ENCODE measurements at regions not wholly inside any gene's neighbourhood (a gene's known extent, or its start where the extent isn't known, plus 50 kb on each side); places are given as distances from the start of the nearest gene placed in this dataset.
A peak's percentile ranks its signal among the peaks of the same experiment; 100 is the strongest.

- Mint-ChIP-seq H3K27ac (no peak overlapping the region), H3K9me3 (ENCODE audit: low read depth) (no peaks in the 10 kb centered on the region), H3K4me3 (ENCODE audit: low read depth) (no peak overlapping the region), H3K27me3 (no peaks in the 10 kb centered on the region), H3K4me1 (ENCODE audit: low read depth) (peaks cover 3% of the 10 kb centered on the region), H3K36me3 (ENCODE audit: insufficient read depth) (no peaks in the 10 kb centered on the region)
- TF ChIP-seq, protein P1, sequence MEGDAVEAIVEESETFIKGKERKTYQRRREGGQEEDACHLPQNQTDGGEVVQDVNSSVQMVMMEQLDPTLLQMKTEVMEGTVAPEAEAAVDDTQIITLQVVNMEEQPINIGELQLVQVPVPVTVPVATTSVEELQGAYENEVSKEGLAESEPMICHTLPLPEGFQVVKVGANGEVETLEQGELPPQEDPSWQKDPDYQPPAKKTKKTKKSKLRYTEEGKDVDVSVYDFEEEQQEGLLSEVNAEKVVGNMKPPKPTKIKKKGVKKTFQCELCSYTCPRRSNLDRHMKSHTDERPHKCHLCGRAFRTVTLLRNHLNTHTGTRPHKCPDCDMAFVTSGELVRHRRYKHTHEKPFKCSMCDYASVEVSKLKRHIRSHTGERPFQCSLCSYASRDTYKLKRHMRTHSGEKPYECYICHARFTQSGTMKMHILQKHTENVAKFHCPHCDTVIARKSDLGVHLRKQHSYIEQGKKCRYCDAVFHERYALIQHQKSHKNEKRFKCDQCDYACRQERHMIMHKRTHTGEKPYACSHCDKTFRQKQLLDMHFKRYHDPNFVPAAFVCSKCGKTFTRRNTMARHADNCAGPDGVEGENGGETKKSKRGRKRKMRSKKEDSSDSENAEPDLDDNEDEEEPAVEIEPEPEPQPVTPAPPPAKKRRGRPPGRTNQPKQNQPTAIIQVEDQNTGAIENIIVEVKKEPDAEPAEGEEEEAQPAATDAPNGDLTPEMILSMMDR (IDR thresholded peaks at IDR 0.05; ENCODE audit: unreplicated experiment), result no peak
- DNase-seq (ENCODE audit: low spot score, unreplicated experiment), result no peak
Measured at GRCh38 chr12:98419795-98420404, 95.5 kb upstream of the TMPO start.

GRCh38 chr12:98420461-98420860, 94.9 kb upstream of the TMPO start:
- peaks cover 3% of the 10 kb centered on the region for H3K4me1 Mint-ChIP-seq (ENCODE audit: low read depth)
- no peak overlapping the region for H3K27ac Mint-ChIP-seq
- H3K9me3 Mint-ChIP-seq (ENCODE audit: low read depth), result no peaks in the 10 kb centered on the region
- no peak overlapping the region for H3K4me3 Mint-ChIP-seq (ENCODE audit: low read depth)
- H3K36me3 Mint-ChIP-seq (ENCODE audit: insufficient read depth), result no peaks in the 10 kb centered on the region
- H3K27me3 Mint-ChIP-seq, result no peaks in the 10 kb centered on the region
- TF ChIP-seq, protein P1 (IDR thresholded peaks at IDR 0.05; ENCODE audit: unreplicated experiment), result no peak
- no peak for DNase-seq (ENCODE audit: low spot score, unreplicated experiment)

DNA sequence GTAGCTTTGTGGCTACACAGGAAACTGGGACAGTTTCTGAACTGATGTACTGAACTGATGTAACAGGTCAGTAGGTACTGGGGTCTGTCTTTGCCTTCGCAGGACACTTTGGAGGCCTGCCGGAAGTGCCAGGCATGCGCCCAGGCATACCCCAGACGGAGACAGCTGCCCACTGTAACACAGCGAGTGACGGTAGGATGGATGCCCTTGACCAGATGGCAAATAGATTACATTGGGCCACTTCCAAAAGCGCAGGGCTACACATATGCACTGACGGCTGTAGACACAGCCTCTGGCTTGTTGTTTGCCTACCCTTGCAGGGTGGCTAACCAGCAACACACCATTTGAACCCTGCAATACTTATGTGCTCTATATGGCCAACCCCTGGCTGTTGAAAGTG, 94.1 kb upstream of the TMPO start:
- Mint-ChIP-seq H3K27me3 (no peaks in the 10 kb centered on the region), H3K4me1 (ENCODE audit: low read depth) (peaks cover 3% of the 10 kb centered on the region), H3K4me3 (ENCODE audit: low read depth) (no peak overlapping the region), H3K27ac (no peak overlapping the region), H3K9me3 (ENCODE audit: low read depth) (no peaks in the 10 kb centered on the region), H3K36me3 (ENCODE audit: insufficient read depth) (no peaks in the 10 kb centered on the region)
- DNase-seq (ENCODE audit: low spot score, unreplicated experiment), result no peak
- TF ChIP-seq, protein P1 (IDR thresholded peaks at IDR 0.05; ENCODE audit: unreplicated experiment), result no peak

GRCh38 chr12:98422359-98422758, 93.0 kb upstream of the TMPO start:
- no peak overlapping the region for H3K27ac Mint-ChIP-seq
- TF ChIP-seq, protein P1 (IDR thresholded peaks at IDR 0.05; ENCODE audit: unreplicated experiment), result no peak
- H3K4me3 Mint-ChIP-seq (ENCODE audit: low read depth), result no peak overlapping the region
- no peaks in the 10 kb centered on the region for H3K27me3 Mint-ChIP-seq
- no peaks in the 10 kb centered on the region for H3K9me3 Mint-ChIP-seq (ENCODE audit: low read depth)
- H3K36me3 Mint-ChIP-seq (ENCODE audit: insufficient read depth), result no peaks in the 10 kb centered on the region
- no peak for DNase-seq (ENCODE audit: low spot score, unreplicated experiment)
- peaks cover 3% of the 10 kb centered on the region for H3K4me1 Mint-ChIP-seq (ENCODE audit: low read depth)

DNA sequence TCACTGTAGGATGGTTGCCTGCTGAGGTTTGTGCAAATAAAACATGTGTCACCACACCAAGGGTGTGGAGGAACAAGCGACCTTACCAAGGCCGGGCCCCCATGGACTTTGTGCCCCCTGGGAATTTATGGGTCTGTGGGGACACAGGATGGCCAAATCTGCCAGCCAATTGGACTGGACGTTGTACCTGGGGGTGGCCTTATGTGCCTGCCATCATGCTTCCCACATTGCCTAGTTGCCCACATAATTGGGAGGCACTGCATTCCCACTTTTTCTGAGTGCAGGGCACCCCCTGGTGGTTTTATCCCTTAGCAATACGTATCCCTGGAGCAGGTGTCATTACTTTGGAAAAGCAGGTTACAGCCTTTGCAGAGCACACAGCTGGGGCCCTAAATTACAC, 92.6 kb upstream of the TMPO start:
- no peak for DNase-seq (ENCODE audit: low spot score, unreplicated experiment)
- Mint-ChIP-seq H3K4me3 (ENCODE audit: low read depth) (no peak overlapping the region), H3K27me3 (no peaks in the 10 kb centered on the region), H3K36me3 (ENCODE audit: insufficient read depth) (no peaks in the 10 kb centered on the region), H3K4me1 (ENCODE audit: low read depth) (peaks cover 3% of the 10 kb centered on the region), H3K27ac (no peak overlapping the region), H3K9me3 (ENCODE audit: low read depth) (no peaks in the 10 kb centered on the region)
- TF ChIP-seq, protein P1 (IDR thresholded peaks at IDR 0.05; ENCODE audit: unreplicated experiment), result peak; percentile 30

Measured in progenitor cell of endocrine pancreas (in vitro differentiated cells).